Muscle layer of colon (tissue), 2 donors: ENCODE measurements at regions not wholly inside any gene's neighbourhood (a gene's known extent, or its start where the extent isn't known, plus 50 kb on each side); places are given as distances from the start of the nearest gene placed in this dataset.

ENCODE experiments used
- H3K27ac ChIP-seq: one replicate; pipeline ENCODE4 v1.7.0; 2013; ENCODE audit warnings: low read depth, mild to moderate bottlenecking, low read length, moderate library complexity
- H3K27me3 ChIP-seq, 2 donors: one replicate each; pipeline ENCODE4 v1.7.0; 2013; ENCODE audit warnings: low read length in 2 of 2, mild to moderate bottlenecking in 2 of 2; ENCODE audit not compliant: insufficient read depth in 2 of 2, control insufficient read depth in 1 of 2
- H3K36me3 ChIP-seq: one replicate; pipeline ENCODE4 v1.7.0; 2013; ENCODE audit warnings: mild to moderate bottlenecking, low read length; ENCODE audit not compliant: insufficient read depth
- H3K4me1 ChIP-seq: one replicate; pipeline ENCODE4 v1.7.0; 2013; ENCODE audit warnings: mild to moderate bottlenecking, low read length; ENCODE audit not compliant: insufficient read depth
- H3K4me3 ChIP-seq, 2 donors: one replicate each; pipeline ENCODE4 v1.7.0; 2013; ENCODE audit warnings: low read length in 2 of 2, low read depth in 1 of 2, mild to moderate bottlenecking in 1 of 2, moderate library complexity in 1 of 2
- H3K9ac ChIP-seq: one replicate; pipeline ENCODE4 v1.7.0; 2013; ENCODE audit warnings: low read length
- H3K9me3 ChIP-seq: one replicate; pipeline ENCODE4 v1.7.0; 2013; ENCODE audit warnings: mild to moderate bottlenecking, low read length
- donor health status: abdominal sarcoma.
- donor health status: Adenocarcinoma of cecum.

DNA sequence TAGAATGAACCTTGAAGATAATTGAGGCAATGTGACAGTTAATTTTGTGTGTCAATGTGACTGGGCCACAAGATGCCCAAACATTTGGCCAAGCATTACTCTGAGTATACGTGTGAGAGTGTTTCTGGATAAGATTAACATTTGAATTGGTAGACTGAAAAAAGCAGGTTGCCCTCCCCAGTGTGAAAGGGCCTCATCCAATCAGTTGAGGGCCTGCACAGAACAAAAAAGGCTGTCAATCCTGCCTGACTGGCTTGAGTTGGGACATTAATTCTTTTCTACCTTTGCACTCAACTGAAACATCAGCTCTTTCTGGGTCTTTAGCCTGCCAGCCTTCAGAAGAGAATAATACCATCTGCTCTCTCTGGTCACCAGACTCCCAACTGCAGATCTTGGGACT is 56.6 kb upstream of the PDE1C start:
- Histone ChIP-seq H3K4me3 (no peak overlapping the region), H3K27me3 (no peaks in the 10 kb centered on the region), H3K9ac (no peak overlapping the region), H3K36me3 (no peaks in the 10 kb centered on the region), H3K9me3 (no peaks in the 10 kb centered on the region), H3K4me1 (no peaks in the 10 kb centered on the region), H3K27ac (no peak overlapping the region)
